ENCODE measurements at regions not wholly inside any gene's neighbourhood (a gene's known extent, or its start where the extent isn't known, plus 50 kb on each side); places are given as distances from the start of the nearest gene placed in this dataset.

GRCh38 chr19:30278882-30279254 lies 93.3 kb upstream of the ZNF536 start:
- no peak for TF ChIP-seq GATA3 (IDR thresholded peaks at IDR 0.05; ENCODE audit: low read depth, low read length)
- TF ChIP-seq GATA2 (IDR thresholded peaks at IDR 0.05; ENCODE audit: low read depth, low read length) = no peak

- TF ChIP-seq GATA3 (IDR thresholded peaks at IDR 0.05; ENCODE audit: low read depth, low read length) (no peak), GATA2 (IDR thresholded peaks at IDR 0.05; ENCODE audit: low read depth, low read length) (no peak)
These were observed 92.2 kb upstream of the ZNF536 start for GRCh38 chr19:30280018-30280417.

GRCh38 chr19:30281906-30282305 lies 90.3 kb upstream of the ZNF536 start:
- TF ChIP-seq GATA2 (IDR thresholded peaks at IDR 0.05; ENCODE audit: low read depth, low read length) (no peak), GATA3 (IDR thresholded peaks at IDR 0.05; ENCODE audit: low read depth, low read length) (no peak)

GRCh38 chr19:30283556-30283955 lies 88.6 kb upstream of the ZNF536 start:
- no peak for TF ChIP-seq GATA2 (IDR thresholded peaks at IDR 0.05; ENCODE audit: low read depth, low read length)
- no peak for TF ChIP-seq GATA3 (IDR thresholded peaks at IDR 0.05; ENCODE audit: low read depth, low read length)

- TF ChIP-seq GATA2 (IDR thresholded peaks at IDR 0.05; ENCODE audit: low read depth, low read length) = no peak
- TF ChIP-seq GATA3 (IDR thresholded peaks at IDR 0.05; ENCODE audit: low read depth, low read length) = no peak
These were observed 88.0 kb upstream of the ZNF536 start for GRCh38 chr19:30284209-30284608.

- TF ChIP-seq GATA2 (IDR thresholded peaks at IDR 0.05; ENCODE audit: low read depth, low read length) = no peak
- no peak for TF ChIP-seq GATA3 (IDR thresholded peaks at IDR 0.05; ENCODE audit: low read depth, low read length)
These were observed 87.3 kb upstream of the ZNF536 start for GRCh38 chr19:30284885-30285284.

- TF ChIP-seq GATA3 (IDR thresholded peaks at IDR 0.05; ENCODE audit: low read depth, low read length) (no peak), GATA2 (IDR thresholded peaks at IDR 0.05; ENCODE audit: low read depth, low read length) (no peak)
These were observed 85.8 kb upstream of the ZNF536 start for GRCh38 chr19:30286378-30286777.

GRCh38 chr19:30287259-30287658 lies 84.9 kb upstream of the ZNF536 start:
- TF ChIP-seq GATA3 (IDR thresholded peaks at IDR 0.05; ENCODE audit: low read depth, low read length) (no peak), GATA2 (IDR thresholded peaks at IDR 0.05; ENCODE audit: low read depth, low read length) (no peak)

GRCh38 chr19:30287973-30288372 lies 84.2 kb upstream of the ZNF536 start:
- no peak for TF ChIP-seq GATA3 (IDR thresholded peaks at IDR 0.05; ENCODE audit: low read depth, low read length)
- no peak for TF ChIP-seq GATA2 (IDR thresholded peaks at IDR 0.05; ENCODE audit: low read depth, low read length)

- no peak for TF ChIP-seq GATA2 (IDR thresholded peaks at IDR 0.05; ENCODE audit: low read depth, low read length)
- TF ChIP-seq GATA3 (IDR thresholded peaks at IDR 0.05; ENCODE audit: low read depth, low read length) = no peak
These were observed 83.3 kb upstream of the ZNF536 start for GRCh38 chr19:30288911-30289310.

GRCh38 chr19:30289336-30289735 lies 82.8 kb upstream of the ZNF536 start:
- TF ChIP-seq GATA2 (IDR thresholded peaks at IDR 0.05; ENCODE audit: low read depth, low read length) (no peak), GATA3 (IDR thresholded peaks at IDR 0.05; ENCODE audit: low read depth, low read length) (no peak)

GRCh38 chr19:30293051-30293785 lies 79.0 kb upstream of the ZNF536 start:
- TF ChIP-seq GATA2 (IDR thresholded peaks at IDR 0.05; ENCODE audit: low read depth, low read length) = no peak
- no peak for TF ChIP-seq GATA3 (IDR thresholded peaks at IDR 0.05; ENCODE audit: low read depth, low read length)

- TF ChIP-seq GATA3 (IDR thresholded peaks at IDR 0.05; ENCODE audit: low read depth, low read length) (no peak), GATA2 (IDR thresholded peaks at IDR 0.05; ENCODE audit: low read depth, low read length) (no peak)
These were observed 74.2 kb upstream of the ZNF536 start for GRCh38 chr19:30297969-30298368.

GRCh38 chr19:30303131-30303654 lies 69.0 kb upstream of the ZNF536 start:
- no peak for TF ChIP-seq GATA3 (IDR thresholded peaks at IDR 0.05; ENCODE audit: low read depth, low read length)
- no peak for TF ChIP-seq GATA2 (IDR thresholded peaks at IDR 0.05; ENCODE audit: low read depth, low read length)

- TF ChIP-seq GATA3 (IDR thresholded peaks at IDR 0.05; ENCODE audit: low read depth, low read length) = no peak
- TF ChIP-seq GATA2 (IDR thresholded peaks at IDR 0.05; ENCODE audit: low read depth, low read length) = no peak
These were observed 67.6 kb upstream of the ZNF536 start for GRCh38 chr19:30304540-30304939.

Data from SH-SY5Y (cell line).